GM03348 (cell line): ENCODE measurements at regions not wholly inside any gene's neighbourhood (a gene's known extent, or its start where the extent isn't known, plus 50 kb on each side); places are given as distances from the start of the nearest gene placed in this dataset.
"Not testable (repeated sequence)": the region's sequence is repeated elsewhere in the genome, so short reads cannot be mapped to it uniquely, and the experiment has no call there.

Experiments
- DNase-seq: peaks from one replicate; pipeline ENCODE4 v3.0.0; 2012; ENCODE audit warnings: low spot score

GRCh38 chr7:3094701-3095445 is 51.2 kb upstream of the CARD11 start:
- DNase-seq = no peak

- no peak for DNase-seq
Observed at GRCh38 chr7:3097734-3098133, 54.1 kb upstream of the CARD11 start.

- no peak for DNase-seq
Observed at GRCh38 chr7:3102159-3102558, 58.5 kb upstream of the CARD11 start.

GRCh38 chr7:3103614-3104398 is 60.1 kb upstream of the CARD11 start:
- DNase-seq = no peak

GRCh38 chr7:3105856-3106255 is 62.2 kb upstream of the CARD11 start:
- no peak for DNase-seq

- DNase-seq = no peak
Observed at GRCh38 chr7:3106361-3106826, 62.7 kb upstream of the CARD11 start.

- no peak for DNase-seq
Observed at GRCh38 chr7:3107228-3107763, 63.6 kb upstream of the CARD11 start.

- no peak for DNase-seq
Observed at GRCh38 chr7:3107889-3108570, 64.4 kb upstream of the CARD11 start.

- DNase-seq = no peak
Observed at GRCh38 chr7:3109311-3109915, 65.7 kb upstream of the CARD11 start.

- DNase-seq = no peak
Observed at GRCh38 chr7:3112479-3113134, 68.9 kb upstream of the CARD11 start.

- no peak for DNase-seq
Observed at GRCh38 chr7:3114917-3115316, 71.2 kb upstream of the CARD11 start.

- no peak for DNase-seq
Observed at GRCh38 chr7:3117081-3117480, 73.4 kb upstream of the CARD11 start.

GRCh38 chr7:3117488-3118231 is 74.0 kb upstream of the CARD11 start:
- DNase-seq = no peak

GRCh38 chr7:3119352-3119927 is 75.8 kb upstream of the CARD11 start:
- not testable (repeated sequence) for DNase-seq

- no peak for DNase-seq
Observed at GRCh38 chr7:3119963-3120362, 76.3 kb upstream of the CARD11 start.

- DNase-seq = no peak
Observed at GRCh38 chr7:3120513-3120912, 76.8 kb upstream of the CARD11 start.

- no peak for DNase-seq
Observed at GRCh38 chr7:3128857-3129490, 85.3 kb upstream of the CARD11 start.

GRCh38 chr7:3133811-3134385 is 90.2 kb upstream of the CARD11 start:
- DNase-seq = no peak

- no peak for DNase-seq
Observed at GRCh38 chr7:3134745-3135144, 91.1 kb upstream of the CARD11 start.

GRCh38 chr7:3135626-3136025 is 92.0 kb upstream of the CARD11 start:
- no peak for DNase-seq
